GM18511 (cell line): ENCODE measurements at regions not wholly inside any gene's neighbourhood (a gene's known extent, or its start where the extent isn't known, plus 50 kb on each side); places are given as distances from the start of the nearest gene placed in this dataset.

ENCODE experiments used
- ATAC-seq: cut with Tn5 transposase; IDR thresholded peaks from one replicate; pipeline ENCODE4 v1.9.1; 2021; ENCODE audit warnings: mild to moderate bottlenecking, moderate library complexity; ENCODE audit not compliant: unreplicated experiment

GRCh38 chr1:239675735-239676134, 289.4 kb downstream of the CHRM3 start:
- ATAC-seq = no peak

GRCh38 chr1:239676522-239677273, 290.3 kb downstream of the CHRM3 start:
- ATAC-seq = no peak

GRCh38 chr1:239677362-239677761, 291.0 kb downstream of the CHRM3 start:
- no peak for ATAC-seq

- ATAC-seq = no peak
Measured at GRCh38 chr1:239678181-239678580, 291.8 kb downstream of the CHRM3 start.

GRCh38 chr1:239682046-239682445, 295.7 kb downstream of the CHRM3 start:
- ATAC-seq = no peak

- no peak for ATAC-seq
Measured at GRCh38 chr1:239682960-239683359, 296.6 kb downstream of the CHRM3 start.

- no peak for ATAC-seq
Measured at GRCh38 chr1:239686386-239686785, 300.0 kb downstream of the CHRM3 start.

- ATAC-seq = no peak
Measured at GRCh38 chr1:239696317-239696716, 309.9 kb downstream of the CHRM3 start.

GRCh38 chr1:239700667-239701066, 314.3 kb downstream of the CHRM3 start:
- no peak for ATAC-seq

- no peak for ATAC-seq
Measured at GRCh38 chr1:239703075-239703474, 316.7 kb downstream of the CHRM3 start.

GRCh38 chr1:239706245-239706892, 320.0 kb downstream of the CHRM3 start:
- ATAC-seq = no peak

- no peak for ATAC-seq
Measured at GRCh38 chr1:239707615-239708014, 321.2 kb downstream of the CHRM3 start.

GRCh38 chr1:239708622-239709021, 322.3 kb downstream of the CHRM3 start:
- ATAC-seq = no peak

- ATAC-seq = no peak
Measured at GRCh38 chr1:239711768-239712167, 325.4 kb downstream of the CHRM3 start.

- ATAC-seq = no peak
Measured at GRCh38 chr1:239717097-239717917, 330.9 kb downstream of the CHRM3 start.

GRCh38 chr1:239717918-239718184, 331.5 kb downstream of the CHRM3 start:
- no peak for ATAC-seq

GRCh38 chr1:239718571-239718970, 332.2 kb downstream of the CHRM3 start:
- no peak for ATAC-seq

GRCh38 chr1:239718997-239719628, 332.7 kb downstream of the CHRM3 start:
- no peak for ATAC-seq

GRCh38 chr1:239719642-239720258, 333.4 kb downstream of the CHRM3 start:
- ATAC-seq = no peak

- no peak for ATAC-seq
Measured at GRCh38 chr1:239722035-239722434, 335.7 kb downstream of the CHRM3 start.

- no peak for ATAC-seq
Measured at GRCh38 chr1:239723776-239724367, 337.5 kb downstream of the CHRM3 start.
